T-helper 1 cell treated with Interleukin-12 subunit alpha and Interleukin-12 subunit beta and Interleukin-4 antibody, amounts not matched to agents 30 μg/mL and 1 μg/mL, for 36 hours (primary cell): ENCODE measurements at regions not wholly inside any gene's neighbourhood (a gene's known extent, or its start where the extent isn't known, plus 50 kb on each side); places are given as distances from the start of the nearest gene placed in this dataset.

ENCODE experiments used
- H3K27ac Mint-ChIP-seq: one replicate; pipeline ENCODE4 v1.8.0; 2021; ENCODE audit warnings: mild to moderate bottlenecking, mixed read lengths
- H3K27me3 Mint-ChIP-seq: one replicate; pipeline ENCODE4 v1.8.0; 2021; ENCODE audit warnings: low read depth, mixed read lengths
- H3K36me3 Mint-ChIP-seq: one replicate; pipeline ENCODE4 v1.8.0; 2021; ENCODE audit warnings: low read depth, mixed read lengths
- H3K4me1 Mint-ChIP-seq: one replicate; pipeline ENCODE4 v1.8.0; 2021; ENCODE audit warnings: low read depth, mixed read lengths
- H3K4me3 Mint-ChIP-seq: one replicate; pipeline ENCODE4 v1.8.0; 2021; ENCODE audit warnings: mild to moderate bottlenecking, moderate library complexity, mixed read lengths
- H3K9me3 Mint-ChIP-seq: one replicate; pipeline ENCODE4 v1.8.0; 2021; ENCODE audit warnings: mixed read lengths

GRCh38 chr20:23187751-23188150 lies 101.6 kb upstream of the CD93 start:
- Mint-ChIP-seq H3K4me3 (no peak overlapping the region), H3K36me3 (no peaks in the 10 kb centered on the region), H3K4me1 (no peaks in the 10 kb centered on the region), H3K27me3 (peaks cover 11% of the 10 kb centered on the region), H3K27ac (no peak overlapping the region), H3K9me3 (no peaks in the 10 kb centered on the region)

GRCh38 chr20:23186808-23187207 lies 100.7 kb upstream of the CD93 start:
- no peak overlapping the region for H3K27ac Mint-ChIP-seq
- no peaks in the 10 kb centered on the region for H3K9me3 Mint-ChIP-seq
- H3K27me3 Mint-ChIP-seq: peaks cover 18% of the 10 kb centered on the region
- H3K4me1 Mint-ChIP-seq: no peaks in the 10 kb centered on the region
- no peak overlapping the region for H3K4me3 Mint-ChIP-seq
- H3K36me3 Mint-ChIP-seq: no peaks in the 10 kb centered on the region

GRCh38 chr20:23180451-23180921 lies 94.4 kb upstream of the CD93 start:
- H3K36me3 Mint-ChIP-seq: no peaks in the 10 kb centered on the region
- H3K9me3 Mint-ChIP-seq: no peaks in the 10 kb centered on the region
- H3K27ac Mint-ChIP-seq: no peak overlapping the region
- peaks cover 29% of the 10 kb centered on the region for H3K27me3 Mint-ChIP-seq
- H3K4me3 Mint-ChIP-seq: no peak overlapping the region
- no peaks in the 10 kb centered on the region for H3K4me1 Mint-ChIP-seq

- peaks cover 34% of the 10 kb centered on the region for H3K27me3 Mint-ChIP-seq
- no peak overlapping the region for H3K27ac Mint-ChIP-seq
- no peak overlapping the region for H3K4me3 Mint-ChIP-seq
- H3K36me3 Mint-ChIP-seq: no peaks in the 10 kb centered on the region
- no peaks in the 10 kb centered on the region for H3K9me3 Mint-ChIP-seq
- no peaks in the 10 kb centered on the region for H3K4me1 Mint-ChIP-seq
These were observed 93.8 kb upstream of the CD93 start for GRCh38 chr20:23179766-23180403.

GRCh38 chr20:23178806-23179205 lies 92.7 kb upstream of the CD93 start:
- Mint-ChIP-seq H3K4me1 (no peaks in the 10 kb centered on the region), H3K36me3 (no peaks in the 10 kb centered on the region), H3K27ac (no peak overlapping the region), H3K9me3 (no peaks in the 10 kb centered on the region), H3K27me3 (peaks cover 36% of the 10 kb centered on the region), H3K4me3 (no peak overlapping the region)

- H3K4me1 Mint-ChIP-seq: no peaks in the 10 kb centered on the region
- H3K9me3 Mint-ChIP-seq: no peaks in the 10 kb centered on the region
- no peaks in the 10 kb centered on the region for H3K36me3 Mint-ChIP-seq
- no peak overlapping the region for H3K4me3 Mint-ChIP-seq
- H3K27ac Mint-ChIP-seq: no peak overlapping the region
- H3K27me3 Mint-ChIP-seq: peaks cover 46% of the 10 kb centered on the region
These were observed 88.7 kb upstream of the CD93 start for GRCh38 chr20:23174821-23175220.

GRCh38 chr20:23167431-23167830 lies 81.3 kb upstream of the CD93 start:
- Mint-ChIP-seq H3K4me3 (no peak overlapping the region), H3K36me3 (no peaks in the 10 kb centered on the region), H3K9me3 (no peaks in the 10 kb centered on the region), H3K4me1 (no peaks in the 10 kb centered on the region), H3K27ac (no peak overlapping the region), H3K27me3 (peaks cover 8% of the 10 kb centered on the region)

GRCh38 chr20:23166563-23166962 lies 80.4 kb upstream of the CD93 start:
- H3K27ac Mint-ChIP-seq: no peak overlapping the region
- H3K4me1 Mint-ChIP-seq: no peaks in the 10 kb centered on the region
- no peaks in the 10 kb centered on the region for H3K27me3 Mint-ChIP-seq
- no peaks in the 10 kb centered on the region for H3K9me3 Mint-ChIP-seq
- H3K36me3 Mint-ChIP-seq: no peaks in the 10 kb centered on the region
- H3K4me3 Mint-ChIP-seq: no peak overlapping the region

GRCh38 chr20:23165964-23166363 lies 79.8 kb upstream of the CD93 start:
- no peak overlapping the region for H3K27ac Mint-ChIP-seq
- H3K9me3 Mint-ChIP-seq: no peaks in the 10 kb centered on the region
- no peaks in the 10 kb centered on the region for H3K36me3 Mint-ChIP-seq
- no peaks in the 10 kb centered on the region for H3K27me3 Mint-ChIP-seq
- H3K4me1 Mint-ChIP-seq: no peaks in the 10 kb centered on the region
- no peak overlapping the region for H3K4me3 Mint-ChIP-seq

GRCh38 chr20:23165307-23165750 lies 79.2 kb upstream of the CD93 start:
- H3K27me3 Mint-ChIP-seq: no peaks in the 10 kb centered on the region
- peaks cover 2% of the 10 kb centered on the region for H3K4me1 Mint-ChIP-seq
- H3K4me3 Mint-ChIP-seq: no peak overlapping the region
- H3K27ac Mint-ChIP-seq: no peak overlapping the region
- no peaks in the 10 kb centered on the region for H3K36me3 Mint-ChIP-seq
- H3K9me3 Mint-ChIP-seq: no peaks in the 10 kb centered on the region

GRCh38 chr20:23164176-23164601 lies 78.1 kb upstream of the CD93 start:
- H3K4me1 Mint-ChIP-seq: peaks cover 8% of the 10 kb centered on the region
- H3K4me3 Mint-ChIP-seq: no peak overlapping the region
- no peaks in the 10 kb centered on the region for H3K36me3 Mint-ChIP-seq
- H3K9me3 Mint-ChIP-seq: no peaks in the 10 kb centered on the region
- H3K27me3 Mint-ChIP-seq: no peaks in the 10 kb centered on the region
- no peak overlapping the region for H3K27ac Mint-ChIP-seq

- Mint-ChIP-seq H3K9me3 (no peaks in the 10 kb centered on the region), H3K4me3 (no peak overlapping the region), H3K36me3 (no peaks in the 10 kb centered on the region), H3K27ac (no peak overlapping the region), H3K4me1 (peaks cover 10% of the 10 kb centered on the region), H3K27me3 (no peaks in the 10 kb centered on the region)
These were observed 77.4 kb upstream of the CD93 start for GRCh38 chr20:23163562-23163961.

GRCh38 chr20:23162887-23163286 lies 76.8 kb upstream of the CD93 start:
- no peak overlapping the region for H3K27ac Mint-ChIP-seq
- H3K36me3 Mint-ChIP-seq: no peaks in the 10 kb centered on the region
- H3K27me3 Mint-ChIP-seq: no peaks in the 10 kb centered on the region
- peaks cover 12% of the 10 kb centered on the region for H3K4me1 Mint-ChIP-seq
- no peak overlapping the region for H3K4me3 Mint-ChIP-seq
- H3K9me3 Mint-ChIP-seq: no peaks in the 10 kb centered on the region

- Mint-ChIP-seq H3K27ac (no peak overlapping the region), H3K9me3 (no peaks in the 10 kb centered on the region), H3K4me1 (peaks cover 12% of the 10 kb centered on the region), H3K4me3 (no peak overlapping the region), H3K36me3 (no peaks in the 10 kb centered on the region), H3K27me3 (no peaks in the 10 kb centered on the region)
These were observed 76.0 kb upstream of the CD93 start for GRCh38 chr20:23161968-23162696.

GRCh38 chr20:23161244-23161891 lies 75.2 kb upstream of the CD93 start:
- Mint-ChIP-seq H3K36me3 (no peaks in the 10 kb centered on the region), H3K27ac (no peak overlapping the region), H3K27me3 (no peaks in the 10 kb centered on the region), H3K9me3 (no peaks in the 10 kb centered on the region), H3K4me1 (peaks cover 14% of the 10 kb centered on the region), H3K4me3 (no peak overlapping the region)
